SKM-1 (cell line): ENCODE measurements at regions not wholly inside any gene's neighbourhood (a gene's known extent, or its start where the extent isn't known, plus 50 kb on each side); places are given as distances from the start of the nearest gene placed in this dataset.

Experiments
- DNase-seq: peaks from one replicate; lab custom pipeline; 2025; ENCODE audit not compliant: unreplicated experiment; lab: John Stamatoyannopoulos, UW

DNA sequence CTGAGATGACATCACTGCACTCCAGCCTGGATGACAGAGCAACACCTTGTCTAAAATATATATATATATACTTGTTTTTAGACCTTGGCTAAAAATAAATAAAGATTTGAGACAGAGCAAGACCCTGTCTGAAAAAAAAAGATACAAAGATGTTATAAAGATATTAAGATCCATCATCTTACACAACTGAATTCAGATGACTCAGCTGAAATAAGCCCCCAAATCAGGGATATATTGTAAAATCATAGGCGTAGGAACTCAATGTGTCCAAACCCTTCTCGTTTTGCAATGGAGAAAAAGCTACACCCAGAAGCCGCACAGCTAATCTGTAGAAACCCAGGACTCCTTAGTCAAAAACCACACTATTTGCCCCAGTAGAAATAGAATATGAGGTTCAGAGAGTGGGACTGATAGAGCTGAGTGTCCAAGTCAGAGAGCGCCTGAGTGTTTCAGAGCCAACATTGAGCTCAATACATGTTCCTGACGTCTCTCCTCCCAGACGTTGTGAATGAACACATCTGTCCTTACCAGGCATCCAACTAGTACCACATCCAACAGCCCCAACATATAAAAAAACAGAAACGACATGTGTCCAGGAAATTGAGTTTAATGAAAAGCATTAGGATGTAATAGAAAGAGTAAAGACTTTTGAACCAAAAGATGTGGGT lies 207.9 kb upstream of the BLID start:
- no peak for DNase-seq

DNA sequence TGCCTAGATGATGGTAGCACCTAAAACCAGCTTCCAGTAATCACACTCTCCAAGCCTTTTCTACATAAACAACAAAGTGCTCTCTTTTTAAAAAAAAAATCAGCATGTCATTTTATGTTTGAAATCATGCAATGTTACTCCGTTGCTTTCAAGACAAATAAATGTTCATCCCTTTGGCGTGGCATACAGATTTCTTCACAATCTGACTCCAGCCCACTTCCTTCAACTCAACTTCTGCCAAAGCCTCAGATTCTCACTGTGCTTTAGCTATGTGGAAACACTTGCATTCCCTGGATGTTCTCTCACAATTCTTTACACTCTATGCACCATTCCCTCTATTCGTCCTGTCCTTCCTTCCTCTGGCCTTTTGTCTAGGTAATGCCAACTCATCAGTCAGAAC lies 206.3 kb upstream of the BLID start:
- DNase-seq, result no peak

GRCh38 chr11:122320671-122321070 lies 204.7 kb upstream of the BLID start:
- no peak for DNase-seq

- peak; percentile 59 for DNase-seq
Measured at GRCh38 chr11:122319691-122320620, 203.9 kb upstream of the BLID start.

- no peak for DNase-seq
Measured at GRCh38 chr11:122319085-122319484, 203.1 kb upstream of the BLID start.

- no peak for DNase-seq
Measured at GRCh38 chr11:122317305-122317704, 201.3 kb upstream of the BLID start.

GRCh38 chr11:122313581-122313980 lies 197.6 kb upstream of the BLID start:
- no peak for DNase-seq

- no peak for DNase-seq
Measured at GRCh38 chr11:122311216-122311755, 195.3 kb upstream of the BLID start.

- no peak for DNase-seq
Measured at GRCh38 chr11:122310766-122311165, 194.8 kb upstream of the BLID start.

DNA sequence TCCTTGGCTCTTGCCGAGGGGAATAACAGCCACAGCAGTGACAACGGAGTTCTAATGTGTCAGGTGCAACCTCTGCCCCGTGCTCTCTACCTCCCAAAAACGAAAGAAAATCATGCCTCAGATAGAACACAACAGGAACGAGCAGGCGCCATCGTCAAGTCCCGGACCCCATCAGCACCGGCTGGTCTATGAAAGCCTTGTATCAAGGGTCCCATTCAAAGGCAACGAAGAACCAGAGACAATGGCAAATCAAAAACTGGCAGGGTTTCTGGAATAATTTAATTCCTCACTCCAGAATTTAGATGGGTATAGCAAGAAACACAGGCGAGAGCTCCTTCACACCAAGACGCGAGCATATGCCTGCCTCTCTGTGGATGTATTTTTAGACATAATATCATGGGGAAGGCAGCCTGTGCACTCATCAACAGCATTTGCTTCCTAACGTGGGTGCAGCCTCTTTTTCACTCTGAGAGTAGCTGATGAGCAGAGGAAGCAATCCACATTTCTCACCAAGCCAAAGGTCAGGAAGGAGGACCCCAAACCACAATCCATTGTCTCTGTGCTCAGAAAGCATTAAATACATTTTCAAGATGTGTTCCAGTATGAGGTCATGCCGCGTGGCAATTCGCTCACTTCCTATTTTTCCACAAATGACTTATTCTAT lies 193.4 kb upstream of the BLID start:
- DNase-seq, result no peak

DNA sequence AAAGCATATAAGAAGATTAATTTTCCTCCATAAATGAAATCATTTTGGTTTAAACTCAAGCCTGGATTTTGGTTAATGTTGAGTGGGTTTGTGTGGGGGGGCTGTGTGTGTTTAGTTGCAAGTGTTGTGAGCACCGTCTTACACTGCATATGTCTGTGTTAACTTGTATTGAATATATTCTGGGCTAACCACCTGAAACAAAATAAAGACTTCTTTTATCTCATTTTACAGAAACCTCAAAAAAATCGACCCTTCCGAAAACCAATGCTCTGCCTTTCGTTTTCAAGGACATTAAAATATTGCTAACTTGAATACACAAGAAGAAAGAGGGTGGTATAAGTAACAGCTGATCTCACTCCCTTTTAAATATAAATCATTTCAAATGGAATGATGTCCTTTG lies 192.2 kb upstream of the BLID start:
- no peak for DNase-seq

GRCh38 chr11:122307476-122308035 lies 191.5 kb upstream of the BLID start:
- DNase-seq, result no peak

- DNase-seq, result no peak
Measured at GRCh38 chr11:122306831-122307391, 190.9 kb upstream of the BLID start.

- DNase-seq, result no peak
Measured at GRCh38 chr11:122305426-122306320, 189.7 kb upstream of the BLID start.

GRCh38 chr11:122304973-122305372 lies 189.0 kb upstream of the BLID start:
- DNase-seq, result no peak

- no peak for DNase-seq
Measured at GRCh38 chr11:122304306-122304705, 188.3 kb upstream of the BLID start.

GRCh38 chr11:122294041-122294440 lies 178.0 kb upstream of the BLID start:
- DNase-seq, result no peak

GRCh38 chr11:122293296-122294023 lies 177.4 kb upstream of the BLID start:
- DNase-seq, result no peak

GRCh38 chr11:122287401-122287800 lies 171.4 kb upstream of the BLID start:
- no peak for DNase-seq
